ENCODE measurements at regions not wholly inside any gene's neighbourhood (a gene's known extent, or its start where the extent isn't known, plus 50 kb on each side); places are given as distances from the start of the nearest gene placed in this dataset.

DNA sequence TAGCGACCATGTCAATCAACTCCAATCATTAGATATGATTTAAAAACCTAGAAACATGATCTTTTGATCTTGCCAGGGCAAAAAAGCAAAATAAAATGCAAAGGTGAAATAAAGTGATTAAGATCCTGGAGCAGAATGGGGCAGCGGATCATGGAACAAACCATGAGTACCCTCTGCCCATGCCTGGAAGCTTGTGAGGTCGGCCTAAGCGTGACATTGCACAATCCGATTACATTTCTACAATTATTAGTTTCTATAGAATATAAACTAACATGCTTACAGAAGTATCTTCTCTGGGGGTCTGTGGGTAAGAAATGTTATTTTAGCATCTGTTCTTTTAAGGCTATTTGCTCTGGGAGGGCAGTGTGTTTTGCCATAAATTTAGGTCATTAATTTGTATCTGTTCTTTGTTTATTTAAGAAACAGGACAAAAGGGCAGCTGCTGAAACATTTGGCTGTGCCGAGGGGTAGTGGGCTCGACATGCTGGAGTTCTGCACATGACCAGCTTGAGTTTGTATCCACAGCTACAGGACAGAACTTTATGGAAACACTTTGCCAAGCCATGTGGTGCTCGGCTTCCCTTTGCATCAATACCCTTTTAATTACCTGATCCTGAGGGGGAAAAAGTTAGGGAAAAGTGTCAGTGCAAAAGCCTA is 55.9 kb downstream of the ZBTB18 start:
- H3K27ac ChIP-seq: no peak overlapping the region
- no peak for TF ChIP-seq CTCF (conservative IDR thresholded peaks at IDR 0.05)
- no peak for TF ChIP-seq ZFX (IDR thresholded peaks at IDR 0.05)

DNA sequence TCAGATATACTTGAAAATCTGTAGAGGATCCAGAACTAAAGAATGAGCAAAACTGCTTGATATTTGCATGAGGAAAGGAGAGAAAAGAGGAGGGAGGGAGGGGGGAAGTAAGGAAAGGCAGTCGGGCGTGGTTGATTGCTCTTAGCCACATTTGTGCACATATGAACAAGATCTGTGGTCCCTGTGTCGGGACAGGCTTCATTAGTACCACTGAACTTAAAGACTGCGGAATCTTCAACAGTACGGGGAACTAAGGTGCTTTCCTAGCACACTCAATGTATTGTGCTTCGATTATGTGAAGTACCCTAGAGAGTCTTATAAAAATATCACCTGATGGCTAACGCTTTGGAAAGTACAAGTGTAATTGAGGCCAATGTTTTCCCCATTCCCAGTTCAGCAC is 59.9 kb downstream of the ZBTB18 start:
- TF ChIP-seq CTCF (conservative IDR thresholded peaks at IDR 0.05) (no peak), ZFX (IDR thresholded peaks at IDR 0.05) (no peak)

DNA sequence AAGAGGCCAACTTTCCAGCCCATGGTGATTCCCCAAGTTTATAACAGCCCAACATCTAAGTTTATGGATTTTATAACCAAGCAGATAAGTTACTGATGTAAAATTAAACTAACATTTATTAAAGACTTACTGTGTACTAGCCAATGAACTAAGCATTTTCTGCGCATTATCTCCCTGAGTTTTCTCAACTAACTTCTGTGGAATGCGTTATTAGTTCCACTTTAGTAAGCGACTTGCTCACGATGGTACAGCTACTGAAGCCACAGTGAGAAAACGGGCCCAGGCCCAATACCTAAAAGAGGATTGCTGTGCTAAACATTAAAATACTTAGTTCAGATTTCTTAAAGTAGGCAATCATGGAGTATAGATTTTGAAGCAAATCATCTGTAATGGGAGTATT is 61.0 kb downstream of the ZBTB18 start:
- TF ChIP-seq ZFX (IDR thresholded peaks at IDR 0.05): no peak
- TF ChIP-seq CTCF (conservative IDR thresholded peaks at IDR 0.05): no peak
- H3K27ac ChIP-seq: no peak overlapping the region

More for the DNA sequence above, 59.9 kb downstream of the ZBTB18 start:
- H3K27ac ChIP-seq: no peak overlapping the region

GRCh38 chr1:244112636-244113035 is 61.6 kb downstream of the ZBTB18 start:
- TF ChIP-seq CTCF (conservative IDR thresholded peaks at IDR 0.05): no peak
- no peak for TF ChIP-seq ZFX (IDR thresholded peaks at IDR 0.05)
- H3K27ac ChIP-seq: no peak overlapping the region

- no peak overlapping the region for H3K27ac ChIP-seq
- no peak for TF ChIP-seq CTCF (conservative IDR thresholded peaks at IDR 0.05)
- TF ChIP-seq ZFX (IDR thresholded peaks at IDR 0.05): no peak
These were observed 62.6 kb downstream of the ZBTB18 start for GRCh38 chr1:244113532-244114320.

DNA sequence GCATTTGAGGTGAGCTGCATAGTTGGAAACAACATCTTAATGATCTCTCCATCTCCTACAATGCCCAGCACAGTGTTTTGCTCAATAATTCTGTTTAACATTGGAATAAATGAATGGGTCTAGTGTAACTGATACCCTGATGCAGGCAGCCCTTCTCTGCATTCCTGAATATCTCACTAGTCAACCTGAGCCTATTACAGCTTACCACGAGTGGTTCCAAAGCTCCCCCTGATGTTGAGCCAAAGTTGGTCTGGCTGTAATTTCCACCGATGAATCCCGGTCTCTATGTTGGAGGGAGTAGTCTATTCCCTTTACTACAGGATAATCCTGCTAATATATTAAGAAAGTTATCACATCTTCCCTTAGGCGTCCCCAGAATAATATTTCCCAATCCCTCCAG is 63.8 kb downstream of the ZBTB18 start:
- H3K27ac ChIP-seq: no peak overlapping the region
- TF ChIP-seq CTCF (conservative IDR thresholded peaks at IDR 0.05) (no peak), ZFX (IDR thresholded peaks at IDR 0.05) (no peak)

DNA sequence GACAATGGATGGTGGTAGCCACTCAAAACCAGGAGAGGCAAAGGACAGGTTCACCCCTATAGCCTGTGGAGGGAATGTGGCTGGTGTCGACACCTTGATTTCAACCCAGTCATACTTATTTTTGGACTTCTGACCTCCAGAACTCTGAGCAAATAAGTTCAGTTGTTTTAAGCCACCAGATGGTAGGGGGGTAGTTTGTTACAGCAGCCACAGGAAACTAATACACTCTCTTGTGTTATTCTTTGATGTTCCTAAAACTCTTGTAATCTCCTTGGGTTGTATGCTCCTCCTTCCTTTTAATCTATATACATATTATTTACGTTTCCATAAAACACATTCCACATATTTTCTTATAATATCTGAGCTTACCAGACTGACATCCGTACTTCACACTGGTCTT is 65.9 kb downstream of the ZBTB18 start:
- TF ChIP-seq CTCF (conservative IDR thresholded peaks at IDR 0.05) (no peak), ZFX (IDR thresholded peaks at IDR 0.05) (no peak)
- H3K27ac ChIP-seq: no peak overlapping the region

All from C4-2B (cell line).